ENCODE measurements at regions not wholly inside any gene's neighbourhood (a gene's known extent, or its start where the extent isn't known, plus 50 kb on each side); places are given as distances from the start of the nearest gene placed in this dataset.
"Not testable (repeated sequence)": the region's sequence is repeated elsewhere in the genome, so short reads cannot be mapped to it uniquely, and the experiment has no call there.

DNA sequence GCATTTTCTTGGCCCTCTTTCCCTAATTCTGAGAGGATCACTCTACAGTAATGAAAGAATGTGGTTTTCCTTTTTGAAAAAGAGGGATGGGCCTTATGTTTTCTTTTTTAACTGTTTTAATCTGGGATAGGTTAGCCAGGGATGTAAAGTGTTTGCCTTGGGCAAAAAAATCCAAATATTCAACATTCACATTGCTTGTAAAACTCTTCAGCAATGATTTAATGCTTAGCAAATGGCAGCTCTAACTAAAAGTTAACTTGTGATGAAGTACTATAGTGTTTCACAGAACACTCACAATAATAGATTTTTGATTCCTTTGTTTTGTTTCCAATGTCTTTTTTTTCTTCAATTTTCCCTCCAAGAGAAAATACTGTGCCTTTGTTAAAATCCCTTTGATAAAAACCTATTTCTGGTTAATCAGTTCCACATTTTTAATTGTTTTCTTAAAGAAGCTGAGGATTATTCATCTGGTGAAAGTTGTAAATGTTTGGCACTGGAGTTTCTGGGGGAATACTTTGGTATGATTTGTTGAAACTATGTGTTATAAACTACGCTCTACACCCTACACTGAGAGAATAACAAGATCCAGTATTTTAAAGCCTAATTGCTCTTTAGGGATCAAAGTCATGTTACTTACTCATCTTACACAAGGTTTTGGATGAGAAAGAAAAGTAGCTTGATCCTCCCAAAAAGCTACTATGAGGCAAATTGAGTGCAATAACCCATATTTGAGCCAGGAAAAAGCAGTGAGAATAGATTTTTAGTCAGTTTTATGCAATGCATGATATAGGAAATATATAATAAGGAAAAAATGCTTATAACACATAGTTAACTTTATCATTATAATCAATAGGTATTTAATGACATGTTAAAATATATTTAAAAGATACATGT lies 335.8 kb downstream of the EPHA7 start:
- DNase-seq (ENCODE audit: low spot score), result no peak

DNA sequence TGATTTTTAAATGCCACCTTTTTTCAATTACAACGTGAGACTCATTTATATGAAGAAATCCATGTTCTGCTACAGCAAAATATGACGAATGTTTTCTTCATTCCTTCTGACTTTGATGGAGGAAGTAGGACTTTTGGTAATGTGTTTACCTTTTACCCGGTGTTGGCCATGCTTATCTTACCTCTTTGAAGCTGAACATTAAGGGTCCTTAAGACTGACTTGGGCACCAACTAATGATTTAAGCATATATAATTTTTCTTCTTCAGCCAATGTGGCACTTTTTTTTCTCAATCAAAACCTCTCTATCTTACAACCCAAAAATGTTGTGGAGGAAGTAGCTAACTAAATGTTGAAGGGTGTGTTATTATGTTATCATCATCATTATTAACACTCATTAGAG lies 337.5 kb downstream of the EPHA7 start:
- no peak for DNase-seq (ENCODE audit: low spot score)

DNA sequence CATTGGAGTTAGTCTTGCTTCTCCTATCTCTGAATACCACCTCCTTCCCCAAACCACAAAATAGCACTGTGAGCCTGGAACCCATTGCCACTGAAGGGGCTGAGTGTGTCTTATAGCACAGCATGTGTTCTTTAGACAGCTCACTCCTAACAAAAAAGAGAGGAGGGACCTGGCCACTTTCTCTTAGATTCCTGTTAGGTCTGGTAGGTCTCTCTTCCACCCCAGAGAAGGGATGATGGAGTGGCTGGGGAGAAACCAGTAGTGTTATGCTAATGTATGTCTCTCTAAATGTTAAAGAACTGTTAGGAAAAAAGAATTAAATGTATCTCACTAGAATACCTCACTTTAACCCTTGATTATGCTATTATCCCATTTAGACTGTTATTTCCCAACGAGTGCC lies 340.3 kb downstream of the EPHA7 start:
- no peak for DNase-seq (ENCODE audit: low spot score)

DNA sequence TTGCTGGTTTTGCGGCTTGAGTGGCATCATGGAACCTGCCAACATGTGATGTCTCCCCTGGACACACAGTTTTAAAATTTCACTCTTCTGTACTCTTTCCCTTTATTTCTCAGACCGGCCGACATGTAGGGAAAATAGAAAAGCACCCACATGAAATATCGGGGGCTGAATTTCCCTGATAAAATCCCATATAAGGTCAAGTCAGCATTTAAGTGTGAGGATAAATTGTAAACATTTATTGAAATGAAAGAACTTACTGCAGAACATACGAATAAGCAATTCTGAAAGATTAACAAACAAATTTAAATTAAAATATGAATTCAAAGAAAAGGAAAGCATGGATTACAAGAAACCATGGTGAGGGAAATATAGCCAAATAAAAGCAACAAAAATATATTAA lies 345.5 kb downstream of the EPHA7 start:
- DNase-seq (ENCODE audit: low spot score), result no peak

DNA sequence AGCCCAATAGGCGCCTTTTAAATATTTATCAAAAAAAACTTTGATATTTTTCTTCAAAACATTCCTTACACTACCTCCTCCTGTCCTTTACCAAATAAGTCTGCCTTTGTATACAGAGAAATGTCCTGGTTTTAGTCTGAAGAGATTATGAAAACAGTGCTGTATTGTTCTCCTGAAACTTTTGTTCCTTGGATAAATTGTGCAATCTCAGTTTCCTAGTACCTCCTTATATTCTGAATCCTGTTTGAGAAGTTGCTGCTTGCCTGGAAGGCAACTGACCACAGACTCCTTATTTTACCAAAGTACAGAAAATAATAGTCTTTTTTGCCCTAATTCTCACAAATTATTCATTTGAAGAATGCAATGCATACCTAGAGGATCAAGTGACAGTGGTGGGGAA lies 349.5 kb downstream of the EPHA7 start:
- DNase-seq (ENCODE audit: low spot score), result no peak

DNA sequence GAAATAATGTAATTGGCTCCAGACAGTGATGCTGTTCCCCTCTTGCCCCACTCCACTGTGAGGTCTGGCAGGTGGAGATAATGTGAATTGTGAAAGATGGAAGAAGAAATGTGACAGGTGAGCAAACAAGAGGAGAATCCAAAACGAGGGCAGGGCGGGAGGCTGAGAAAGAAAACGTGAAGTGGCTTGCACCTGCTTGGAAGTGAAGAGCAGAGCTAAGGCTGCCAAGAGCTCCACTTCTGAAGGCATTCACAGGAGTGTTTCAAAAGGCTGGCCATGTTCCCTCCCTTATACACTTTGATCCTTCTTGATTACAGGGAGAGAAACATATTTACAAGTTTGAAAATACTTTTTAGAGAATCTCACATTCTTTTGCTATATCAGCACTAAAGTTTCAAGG lies 359.4 kb downstream of the EPHA7 start:
- no peak for DNase-seq (ENCODE audit: low spot score)

DNA sequence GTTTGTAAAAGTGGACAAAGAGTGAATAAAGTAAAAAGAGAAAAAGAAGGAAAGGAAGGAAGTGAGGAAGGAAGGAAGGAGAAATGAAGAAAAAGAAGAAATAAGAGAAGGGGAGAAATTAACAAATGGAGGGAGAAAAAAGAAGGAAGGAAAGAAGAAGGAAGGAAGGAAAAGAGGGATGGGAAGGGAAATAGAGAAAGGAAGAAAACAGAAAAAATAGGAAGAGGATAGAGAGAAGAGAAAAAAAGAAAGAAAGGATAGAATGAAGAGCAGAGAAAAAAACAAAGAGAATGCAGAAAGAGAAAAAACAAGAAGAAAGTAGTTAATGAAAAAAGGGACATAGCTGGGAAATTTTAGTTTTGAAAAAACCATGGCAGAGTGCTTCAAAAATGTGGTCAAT lies 361.8 kb downstream of the EPHA7 start:
- no peak for DNase-seq (ENCODE audit: low spot score)

DNA sequence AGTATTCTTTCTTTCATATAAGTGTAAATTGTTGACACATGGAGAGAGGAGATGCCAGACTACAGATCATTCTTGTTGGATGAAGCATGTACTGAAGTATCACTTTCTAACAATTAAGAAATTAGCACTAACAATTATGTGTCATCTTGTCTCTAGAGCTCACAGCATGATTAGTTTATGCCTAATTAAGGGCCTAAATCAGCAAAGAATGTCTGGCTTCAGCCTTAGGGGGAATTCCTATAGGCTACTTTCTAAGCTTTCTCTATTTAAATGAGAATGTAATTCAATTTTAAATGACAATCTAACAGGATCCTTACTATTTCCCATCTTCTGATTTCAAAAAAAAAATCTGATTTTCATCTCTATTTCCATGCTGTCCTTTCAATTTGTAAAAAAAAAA lies 371.0 kb downstream of the EPHA7 start:
- DNase-seq (ENCODE audit: low spot score), result no peak

DNA sequence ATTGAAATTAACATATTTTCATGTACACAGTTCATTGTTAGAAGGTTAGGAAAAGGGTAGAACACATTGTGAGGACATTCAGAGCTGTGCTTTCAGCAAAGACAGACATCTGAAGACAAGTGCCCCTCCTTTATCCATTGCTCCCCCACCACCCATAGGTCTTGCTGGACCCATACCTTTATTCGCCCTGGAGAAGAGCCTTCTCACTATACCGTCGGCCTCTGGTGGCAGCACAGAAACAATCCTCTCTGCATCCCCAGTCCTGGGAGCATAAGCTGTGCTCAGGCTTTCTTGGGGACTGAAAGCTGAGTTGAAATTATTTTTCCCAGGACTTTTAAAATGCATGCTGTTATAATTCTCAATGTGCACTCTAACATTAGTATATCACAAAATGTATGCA lies 372.3 kb downstream of the EPHA7 start:
- no peak for DNase-seq (ENCODE audit: low spot score)

DNA sequence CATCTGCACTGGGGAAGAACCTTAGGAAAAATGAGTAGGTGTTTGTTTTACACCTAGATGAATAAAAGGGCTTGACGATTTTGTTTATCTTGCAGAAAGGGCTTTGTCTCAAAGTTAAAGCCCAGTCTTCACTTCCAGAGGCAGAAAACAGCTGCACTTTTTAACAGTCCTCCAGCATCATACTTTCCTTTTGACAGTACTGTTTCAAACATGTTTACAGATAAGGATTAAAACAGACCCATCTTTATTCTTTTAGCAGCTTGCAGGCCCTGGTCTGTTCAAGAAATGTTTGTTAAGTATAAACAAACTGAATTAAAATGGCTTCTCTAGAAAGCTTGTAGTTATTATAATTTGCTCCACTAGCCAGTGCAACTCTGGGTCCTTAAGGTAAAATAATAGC lies 374.2 kb downstream of the EPHA7 start:
- DNase-seq (ENCODE audit: low spot score), result no peak

DNA sequence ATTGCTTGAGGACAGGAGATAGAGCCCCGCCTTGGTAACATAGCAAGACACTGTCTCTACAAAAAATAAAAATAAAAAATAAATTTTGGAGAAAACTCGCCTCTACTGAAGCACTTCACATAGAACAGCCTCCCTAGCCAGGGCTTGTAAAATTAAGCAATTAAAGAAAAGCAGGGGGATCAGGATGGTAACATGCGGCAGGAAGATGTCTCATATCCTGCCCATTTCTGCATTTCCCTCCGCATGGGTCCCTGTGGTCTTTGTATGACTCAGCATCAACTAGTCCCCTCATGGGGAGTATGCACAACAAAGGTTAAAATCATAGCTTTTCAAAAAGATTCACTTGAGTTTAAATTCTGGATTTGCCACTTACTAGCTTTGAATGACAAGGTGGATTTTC lies 379.0 kb downstream of the EPHA7 start:
- DNase-seq (ENCODE audit: low spot score), result no peak

DNA sequence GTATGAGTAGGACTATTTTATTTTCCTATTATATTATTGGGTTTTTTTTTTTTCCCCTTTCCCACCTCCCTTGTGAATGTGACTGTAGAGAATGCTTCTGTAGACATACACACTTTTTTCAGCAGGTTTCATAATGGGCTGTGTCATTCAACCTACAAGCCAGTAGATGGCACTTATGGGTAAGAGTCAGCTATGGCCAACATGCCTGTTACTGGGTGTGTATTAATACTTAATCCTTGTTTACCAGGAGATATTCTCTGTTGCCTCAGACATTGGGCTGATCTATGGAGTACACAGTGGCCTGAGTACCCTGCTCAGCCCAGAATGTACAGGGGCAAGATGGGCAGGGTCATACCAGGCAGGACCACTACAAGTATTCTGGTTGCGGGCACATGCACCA lies 382.5 kb downstream of the EPHA7 start:
- no peak for DNase-seq (ENCODE audit: low spot score)

DNA sequence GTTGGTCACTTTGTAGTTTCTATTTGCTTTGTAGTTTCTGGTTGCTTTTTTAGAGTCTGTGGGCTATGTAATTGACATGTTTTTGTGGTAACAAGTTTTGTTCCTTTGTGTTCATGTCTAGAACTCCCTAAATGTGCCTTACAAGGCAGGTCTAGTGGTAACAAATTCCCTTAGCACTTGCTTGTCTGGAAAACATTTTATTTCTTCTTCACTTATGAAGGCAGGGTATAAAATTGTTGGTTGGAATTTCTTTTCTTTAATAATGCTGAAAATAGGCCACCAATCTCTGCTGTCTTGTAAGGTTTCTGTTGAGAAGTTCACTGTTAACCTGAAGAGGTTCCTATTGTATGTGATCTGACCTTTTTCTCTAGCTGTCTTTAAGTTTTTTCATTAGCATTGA lies 383.6 kb downstream of the EPHA7 start:
- DNase-seq (ENCODE audit: low spot score), result no peak

DNA sequence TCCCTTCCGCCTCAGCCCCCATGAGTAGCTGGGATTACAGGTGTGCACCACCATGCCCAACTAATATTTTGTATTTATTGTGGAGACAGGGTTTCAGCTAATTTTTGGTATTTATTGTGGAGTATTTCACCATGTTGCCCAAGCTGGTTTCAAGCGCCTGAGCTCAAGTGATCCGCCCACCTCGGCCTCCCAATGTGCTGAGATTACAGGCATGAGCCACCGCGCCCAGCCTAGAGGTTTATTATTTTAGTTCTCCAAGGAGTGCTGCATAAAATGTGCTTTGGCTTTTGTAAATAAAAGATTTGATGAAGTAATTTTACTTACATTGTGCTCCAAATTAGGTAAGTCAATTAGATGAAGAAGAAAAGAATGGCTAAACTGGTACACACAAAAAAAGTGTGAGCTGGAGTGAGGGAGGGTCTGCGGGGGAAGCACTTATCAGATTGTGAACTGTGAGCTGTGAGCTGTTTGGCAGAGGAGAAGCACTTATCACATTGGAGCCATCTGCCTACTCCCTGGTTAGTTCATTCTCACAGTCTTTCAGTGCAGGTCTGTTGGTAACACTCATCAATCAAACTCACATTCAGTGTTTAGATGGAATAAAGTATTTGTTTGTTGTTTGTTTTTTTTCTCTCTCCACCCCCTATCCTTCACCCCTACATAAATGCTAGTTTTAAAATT lies 398.0 kb downstream of the EPHA7 start:
- DNase-seq (ENCODE audit: low spot score), result no peak

DNA sequence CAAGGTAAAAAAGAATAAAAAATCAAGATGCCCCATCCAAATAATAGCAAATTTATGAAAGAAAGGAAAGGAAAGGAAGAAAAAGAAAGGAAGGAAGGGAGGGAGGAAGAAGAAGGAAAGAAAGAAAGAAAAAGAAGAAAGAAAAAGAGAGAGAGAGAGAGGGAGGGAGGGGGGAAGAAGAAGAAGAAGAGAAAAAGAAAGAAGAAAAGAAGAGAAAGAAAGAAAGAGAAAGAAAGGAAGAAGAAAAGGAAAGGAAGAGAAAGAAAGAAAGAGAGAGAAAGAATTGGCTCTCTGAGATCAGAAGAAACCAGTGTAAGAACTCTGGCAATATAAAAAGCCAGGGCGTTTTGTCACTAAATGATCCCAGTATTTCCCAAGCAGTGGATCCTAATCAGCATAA lies 401.7 kb downstream of the EPHA7 start:
- DNase-seq (ENCODE audit: low spot score), result no peak

DNA sequence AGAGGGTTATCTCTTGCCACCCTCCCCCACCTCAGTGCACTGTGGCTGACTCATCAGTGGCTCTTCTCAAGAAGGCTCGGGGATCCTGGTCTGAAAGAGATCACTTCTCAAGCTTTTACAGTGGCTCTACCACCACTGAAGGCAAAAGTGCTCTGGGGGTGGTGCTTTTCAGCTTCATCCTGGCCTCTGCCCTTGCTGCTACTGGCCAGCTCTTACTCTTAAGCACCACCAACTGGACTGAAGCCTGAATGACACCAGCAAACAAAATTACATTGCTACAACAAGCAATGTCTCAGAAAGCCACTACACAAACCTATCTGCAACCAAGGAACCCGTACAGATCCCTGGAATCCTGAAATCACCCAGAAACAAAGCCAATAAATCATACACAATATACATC lies 402.1 kb downstream of the EPHA7 start:
- no peak for DNase-seq (ENCODE audit: low spot score)

DNA sequence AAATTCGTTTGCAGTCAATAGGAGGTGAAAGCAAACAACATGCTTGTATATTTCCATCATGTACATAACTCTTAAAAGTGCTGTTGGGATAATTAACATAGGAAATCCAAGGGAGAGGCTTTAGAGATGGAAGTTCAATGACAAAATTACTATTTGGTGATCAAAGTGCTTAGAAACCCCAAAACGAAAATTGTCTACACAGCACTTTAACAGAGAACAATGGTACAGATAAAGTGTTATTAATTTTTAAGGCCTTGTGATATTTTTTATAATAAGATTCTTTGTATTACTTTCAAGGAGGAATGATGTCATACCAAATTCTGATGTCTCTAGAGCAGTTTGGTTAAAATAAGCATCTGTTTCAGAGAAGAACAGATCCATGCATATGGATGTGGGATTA lies 406.3 kb downstream of the EPHA7 start:
- no peak for DNase-seq (ENCODE audit: low spot score)

DNA sequence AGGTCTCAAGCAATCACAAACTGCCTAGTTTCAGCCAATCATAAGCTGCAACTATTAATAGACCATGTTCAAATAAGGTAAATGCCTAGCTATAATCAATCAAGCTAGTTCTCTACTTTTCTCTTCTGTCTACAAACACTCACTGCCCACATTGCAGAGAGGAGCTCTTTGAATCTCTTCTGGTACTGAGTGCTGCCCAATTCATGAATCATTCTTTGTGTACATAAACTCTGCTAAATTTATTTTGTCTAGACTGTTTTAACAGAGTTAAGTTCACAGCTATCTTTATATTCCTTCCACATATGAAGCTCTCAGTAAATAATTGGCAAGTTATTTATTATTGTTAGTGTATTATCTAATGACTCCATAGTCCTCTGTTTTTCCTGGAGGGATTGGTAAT lies 411.0 kb downstream of the EPHA7 start:
- DNase-seq (ENCODE audit: low spot score), result no peak

DNA sequence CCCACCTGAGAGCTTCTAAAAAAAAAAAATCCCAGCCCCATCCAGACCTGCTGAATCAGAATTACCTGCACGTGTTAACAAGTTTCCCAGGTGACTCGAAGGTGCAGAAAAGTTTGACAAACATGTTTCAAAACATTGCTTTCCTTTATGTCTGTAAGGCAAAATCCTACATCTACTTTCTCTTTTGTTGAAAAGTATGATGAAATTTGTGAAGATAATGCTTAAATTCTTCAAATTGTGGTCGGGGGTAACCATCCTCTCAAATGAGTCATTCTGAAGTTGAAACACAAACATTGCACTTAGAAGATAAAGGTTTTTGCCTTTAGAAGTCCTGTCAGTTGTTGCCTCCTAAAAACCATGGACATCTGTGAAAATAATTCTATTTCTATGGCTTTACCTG lies 429.7 kb downstream of the EPHA7 start:
- no peak for DNase-seq (ENCODE audit: low spot score)

DNA sequence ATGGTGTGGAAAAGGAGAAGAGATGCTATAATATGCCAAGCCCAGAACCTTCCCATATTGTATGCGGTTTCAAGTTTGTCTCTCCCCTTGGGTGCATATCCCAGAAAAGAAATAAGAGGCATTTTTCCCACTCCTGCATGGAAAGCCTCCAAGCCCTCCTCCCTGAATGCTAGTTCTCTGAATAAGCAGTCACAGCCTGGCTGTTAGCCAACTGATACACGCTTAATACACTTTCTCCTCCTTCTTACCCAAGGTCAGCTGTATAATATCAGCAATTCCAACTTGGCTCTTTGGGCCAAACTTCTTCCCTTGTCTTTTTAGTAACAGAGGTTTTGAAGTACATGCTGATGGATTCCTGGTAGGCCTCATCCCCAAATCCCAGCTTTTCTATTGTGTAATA lies 440.1 kb downstream of the EPHA7 start:
- DNase-seq (ENCODE audit: low spot score), result no peak

DNA sequence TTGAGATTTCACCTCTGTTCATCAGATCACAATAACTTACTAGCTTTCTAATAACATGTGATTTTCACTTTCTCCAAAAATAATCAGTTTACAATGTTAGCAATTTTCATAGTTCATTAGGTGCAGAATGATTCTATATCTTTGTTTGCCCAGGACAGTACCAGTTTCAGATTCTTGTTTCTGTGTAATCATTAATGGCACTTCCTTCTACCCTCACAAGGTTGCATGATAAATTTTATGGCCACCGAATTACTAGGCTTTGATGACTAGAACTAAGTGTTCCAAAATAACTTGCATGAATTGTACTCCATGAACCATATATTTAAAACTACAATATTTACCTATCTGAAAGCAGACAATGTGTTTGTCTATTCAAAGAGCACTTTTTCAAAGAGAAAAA lies 442.3 kb downstream of the EPHA7 start:
- no peak for DNase-seq (ENCODE audit: low spot score)

DNA sequence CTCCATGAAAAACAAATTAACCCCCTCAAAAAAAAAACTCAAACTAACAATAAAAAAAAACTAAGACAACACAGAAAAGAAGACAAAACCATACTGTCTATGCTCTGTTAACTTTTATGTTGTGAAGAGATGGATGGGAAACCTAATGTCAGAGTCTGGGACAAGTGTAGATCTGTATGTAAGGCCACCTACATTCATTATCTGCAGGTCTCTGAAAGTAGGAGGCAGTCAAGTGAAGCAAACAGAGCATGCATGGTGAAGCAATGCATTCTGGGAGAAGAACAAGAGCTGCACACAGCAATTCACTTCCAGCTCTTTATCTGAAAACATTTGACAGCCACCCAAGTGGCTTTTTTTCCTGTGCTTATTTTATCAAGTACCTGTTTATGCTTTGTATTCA lies 452.0 kb downstream of the EPHA7 start:
- DNase-seq (ENCODE audit: low spot score), result no peak

DNA sequence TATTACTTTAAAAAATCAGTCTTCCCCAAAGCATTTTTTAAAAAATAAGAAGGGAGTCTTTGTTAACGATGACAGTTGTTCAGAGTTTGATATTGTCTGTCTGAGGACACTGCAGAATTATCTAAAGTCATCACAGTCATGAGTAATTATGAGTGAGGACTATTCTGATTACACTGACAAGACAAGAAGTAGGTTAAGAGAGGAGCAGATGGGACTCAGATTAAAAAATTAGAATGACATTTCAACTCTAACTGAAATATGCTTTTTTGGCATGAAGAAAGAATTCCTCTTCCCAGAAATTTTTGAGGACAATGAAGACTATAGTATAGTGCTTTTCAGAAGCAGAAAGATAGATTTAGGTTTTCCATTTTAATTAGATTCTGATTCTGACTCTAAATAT lies 456.5 kb downstream of the EPHA7 start:
- DNase-seq (ENCODE audit: low spot score), result no peak

DNA sequence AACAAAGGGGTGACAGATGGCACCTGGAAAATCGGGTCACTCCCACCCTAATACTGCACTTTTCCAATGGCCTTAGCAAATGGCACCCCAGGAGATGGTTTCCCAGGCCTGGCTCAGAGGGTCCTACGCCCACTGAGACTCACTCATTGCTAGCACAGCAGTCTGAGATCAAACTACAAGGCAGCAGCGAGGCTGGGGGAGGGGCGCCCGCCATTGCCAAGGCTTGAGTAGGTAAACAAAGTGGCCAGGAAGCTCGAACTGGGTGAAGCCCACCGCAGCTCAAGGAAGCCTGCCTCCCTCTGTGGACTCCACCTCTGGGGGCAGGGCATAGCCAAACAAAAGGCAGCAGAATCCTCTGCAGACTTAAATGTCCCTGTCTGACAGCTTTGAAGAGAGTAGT lies 467.2 kb downstream of the EPHA7 start:
- DNase-seq (ENCODE audit: low spot score), result not testable (repeated sequence)
